Retina (tissue), 1 donor: ENCODE measurements at regions not wholly inside any gene's neighbourhood (a gene's known extent, or its start where the extent isn't known, plus 50 kb on each side); places are given as distances from the start of the nearest gene placed in this dataset.

ENCODE experiments used
- DNase-seq: peaks from one replicate; pipeline ENCODE4 v3.0.0-alpha.2; 2016

DNA sequence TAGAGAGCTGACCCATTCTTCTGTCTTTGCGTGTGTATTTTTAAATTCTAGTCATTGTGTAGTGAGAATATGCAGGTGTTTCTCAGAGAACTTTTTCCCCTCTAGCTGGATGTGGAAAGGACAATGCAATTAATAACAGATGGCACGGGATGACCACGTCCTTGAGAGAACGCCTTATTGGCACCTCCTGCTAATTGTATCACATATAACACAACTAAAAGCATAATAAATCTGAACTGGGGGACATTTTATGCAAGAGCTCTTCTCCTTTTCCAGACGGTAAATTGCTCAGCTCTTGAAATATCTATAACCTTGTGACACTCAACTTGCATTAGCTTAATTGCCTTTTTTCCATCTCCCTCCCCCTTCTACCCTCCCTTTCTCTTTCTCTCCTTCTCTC is 62.9 kb upstream of the IZUMO3 start:
- DNase-seq = no peak

DNA sequence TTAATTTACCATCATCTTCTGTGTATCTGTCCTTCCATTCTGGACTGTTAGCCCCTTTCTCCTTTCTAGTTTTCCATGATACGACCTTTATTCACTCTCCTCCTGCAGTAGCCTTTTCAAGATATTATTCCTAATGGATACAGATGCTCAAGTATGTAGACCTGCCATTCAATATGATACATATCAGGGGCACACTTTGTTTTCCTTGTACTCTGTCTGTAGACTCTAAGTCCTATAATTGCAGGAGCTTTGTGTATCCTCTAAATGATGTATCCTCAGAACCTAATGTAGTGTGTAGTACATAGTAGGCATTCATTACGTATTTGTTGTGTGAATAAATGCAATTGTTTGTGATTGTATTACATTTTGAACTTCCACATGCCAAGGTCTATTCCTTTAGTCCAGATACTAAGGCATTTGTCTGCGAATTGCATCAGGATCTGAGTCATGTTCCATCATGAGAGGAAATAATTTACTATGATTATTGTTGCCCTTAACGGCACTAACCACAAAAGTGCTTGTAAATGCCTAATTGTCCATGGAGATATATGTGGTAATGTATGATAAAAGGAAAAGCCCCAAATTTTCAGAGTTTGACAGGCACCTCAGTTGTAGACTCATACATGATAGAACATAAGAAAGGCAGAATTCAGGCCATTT is 57.1 kb upstream of the IZUMO3 start:
- no peak for DNase-seq
